ENCODE measurements at regions not wholly inside any gene's neighbourhood (a gene's known extent, or its start where the extent isn't known, plus 50 kb on each side); places are given as distances from the start of the nearest gene placed in this dataset.

- H3K27ac Mint-ChIP-seq (ENCODE audit: unreplicated experiment), result no peak overlapping the region
- no peak overlapping the region for H3K4me3 Mint-ChIP-seq (ENCODE audit: unreplicated experiment)
- H3K27me3 Mint-ChIP-seq (ENCODE audit: low read depth), result no peaks in the 10 kb centered on the region
- TF ChIP-seq CTCF (IDR thresholded peaks at IDR 0.05), result no peak
- H3K4me1 Mint-ChIP-seq (ENCODE audit: low read depth), result no peaks in the 10 kb centered on the region
- no peak for DNase-seq (ENCODE audit: low spot score)
- H3K9me3 Mint-ChIP-seq (ENCODE audit: low read depth), result no peaks in the 10 kb centered on the region
- H3K36me3 Mint-ChIP-seq (ENCODE audit: low read depth), result no peaks in the 10 kb centered on the region
These were observed 195.1 kb downstream of the RFC3 start for GRCh38 chr13:34013061-34013460.

GRCh38 chr13:34017231-34017630 is 199.3 kb downstream of the RFC3 start:
- Mint-ChIP-seq H3K27ac (ENCODE audit: unreplicated experiment) (no peak overlapping the region), H3K27me3 (ENCODE audit: low read depth) (no peaks in the 10 kb centered on the region)
- no peak for DNase-seq (ENCODE audit: low spot score)

GRCh38 chr13:34019870-34020269 is 201.9 kb downstream of the RFC3 start:
- no peaks in the 10 kb centered on the region for H3K4me1 Mint-ChIP-seq (ENCODE audit: low read depth)
- no peak overlapping the region for H3K27ac Mint-ChIP-seq (ENCODE audit: unreplicated experiment)
- H3K9me3 Mint-ChIP-seq (ENCODE audit: low read depth), result peaks cover 17% of the 10 kb centered on the region
- no peak for DNase-seq (ENCODE audit: low spot score)
- H3K4me3 Mint-ChIP-seq (ENCODE audit: unreplicated experiment), result no peak overlapping the region
- H3K27me3 Mint-ChIP-seq (ENCODE audit: low read depth), result no peaks in the 10 kb centered on the region
- TF ChIP-seq CTCF (IDR thresholded peaks at IDR 0.05), result no peak
- peaks cover 5% of the 10 kb centered on the region for H3K36me3 Mint-ChIP-seq (ENCODE audit: low read depth)

More at GRCh38 chr13:34017231-34017630, 199.3 kb downstream of the RFC3 start:
- no peak overlapping the region for H3K4me3 Mint-ChIP-seq (ENCODE audit: unreplicated experiment)
- TF ChIP-seq CTCF (IDR thresholded peaks at IDR 0.05), result no peak
- H3K36me3 Mint-ChIP-seq (ENCODE audit: low read depth), result peaks cover 5% of the 10 kb centered on the region
- no peaks in the 10 kb centered on the region for H3K4me1 Mint-ChIP-seq (ENCODE audit: low read depth)
- H3K9me3 Mint-ChIP-seq (ENCODE audit: low read depth), result peaks cover 17% of the 10 kb centered on the region

- no peak overlapping the region for H3K27ac Mint-ChIP-seq (ENCODE audit: unreplicated experiment)
- H3K4me1 Mint-ChIP-seq (ENCODE audit: low read depth), result no peaks in the 10 kb centered on the region
- no peaks in the 10 kb centered on the region for H3K27me3 Mint-ChIP-seq (ENCODE audit: low read depth)
- H3K36me3 Mint-ChIP-seq (ENCODE audit: low read depth), result peaks cover 5% of the 10 kb centered on the region
- no peak for TF ChIP-seq CTCF (IDR thresholded peaks at IDR 0.05)
- H3K4me3 Mint-ChIP-seq (ENCODE audit: unreplicated experiment), result no peak overlapping the region
- DNase-seq (ENCODE audit: low spot score), result no peak
- peaks cover 17% of the 10 kb centered on the region for H3K9me3 Mint-ChIP-seq (ENCODE audit: low read depth)
These were observed 202.4 kb downstream of the RFC3 start for GRCh38 chr13:34020388-34020787.

- Mint-ChIP-seq H3K4me1 (ENCODE audit: low read depth) (peaks cover 4% of the 10 kb centered on the region), H3K36me3 (ENCODE audit: low read depth) (peaks cover 5% of the 10 kb centered on the region), H3K9me3 (ENCODE audit: low read depth) (peaks cover 28% of the 10 kb centered on the region), H3K27ac (ENCODE audit: unreplicated experiment) (no peak overlapping the region), H3K4me3 (ENCODE audit: unreplicated experiment) (no peak overlapping the region), H3K27me3 (ENCODE audit: low read depth) (no peaks in the 10 kb centered on the region)
- no peak for DNase-seq (ENCODE audit: low spot score)
- TF ChIP-seq CTCF (IDR thresholded peaks at IDR 0.05), result no peak
These were observed 203.7 kb downstream of the RFC3 start for GRCh38 chr13:34021619-34022018.
